BE2C (cell line): ENCODE measurements at regions not wholly inside any gene's neighbourhood (a gene's known extent, or its start where the extent isn't known, plus 50 kb on each side); places are given as distances from the start of the nearest gene placed in this dataset.

Experiments
- DNase-seq: peaks from one replicate; pipeline ENCODE4 v3.0.0-alpha.2; 2020
- H3K27me3 ChIP-seq: fragments of 250-450 bp; sonication (Bioruptor Pico); 2 replicates; pipeline ENCODE4 v1.5.1; 2020; ENCODE audit warnings: mild to moderate bottlenecking
- H3K36me3 ChIP-seq: fragments of 250-450 bp; sonication (Bioruptor Pico); 2 replicates; pipeline ENCODE4 v1.5.1; 2020; ENCODE audit warnings: mild to moderate bottlenecking
- H3K4me1 ChIP-seq: fragments of 250-450 bp; sonication (Bioruptor Pico); 2 replicates; pipeline ENCODE4 v1.5.1; 2020
- H3K4me3 ChIP-seq: 2 replicates; pipeline ENCODE4 v1.5.1; 2011; ENCODE audit warnings: low read depth, low read length
- H3K9me3 ChIP-seq: fragments of 250-450 bp; sonication (Bioruptor Pico); 2 replicates; pipeline ENCODE4 v1.5.1; 2020
- CTCF ChIP-seq: IDR thresholded peaks from 2 replicates; pipeline ENCODE4 v1.5.1; 2012; ENCODE audit warnings: mild to moderate bottlenecking, low read depth, low read length

GRCh38 chr2:67318993-67319481, 78.1 kb upstream of the ETAA1 start:
- H3K4me3 ChIP-seq = no peak overlapping the region
- H3K27me3 ChIP-seq = no peaks in the 10 kb centered on the region
- no peak for TF ChIP-seq CTCF
- no peaks in the 10 kb centered on the region for H3K36me3 ChIP-seq
- H3K9me3 ChIP-seq = no peaks in the 10 kb centered on the region
- no peak for DNase-seq
- peaks cover 10% of the 10 kb centered on the region for H3K4me1 ChIP-seq

- Histone ChIP-seq H3K4me3 (no peak overlapping the region), H3K4me1 (peaks cover 13% of the 10 kb centered on the region), H3K36me3 (no peaks in the 10 kb centered on the region), H3K9me3 (no peaks in the 10 kb centered on the region), H3K27me3 (no peaks in the 10 kb centered on the region)
- no peak for TF ChIP-seq CTCF
- DNase-seq = no peak
These were observed 76.1 kb upstream of the ETAA1 start for GRCh38 chr2:67320861-67321587.

GRCh38 chr2:67321588-67321903, 75.6 kb upstream of the ETAA1 start:
- Histone ChIP-seq H3K27me3 (no peaks in the 10 kb centered on the region), H3K36me3 (no peaks in the 10 kb centered on the region), H3K9me3 (no peaks in the 10 kb centered on the region), H3K4me1 (peaks cover 13% of the 10 kb centered on the region), H3K4me3 (no peak overlapping the region)
- no peak for TF ChIP-seq CTCF
- no peak for DNase-seq

GRCh38 chr2:67322353-67323001, 74.7 kb upstream of the ETAA1 start:
- H3K4me1 ChIP-seq = peaks cover 13% of the 10 kb centered on the region
- H3K4me3 ChIP-seq = no peak overlapping the region
- no peaks in the 10 kb centered on the region for H3K36me3 ChIP-seq
- DNase-seq = peak; percentile 71
- peak; percentile 69 for TF ChIP-seq CTCF
- H3K9me3 ChIP-seq = no peaks in the 10 kb centered on the region
- H3K27me3 ChIP-seq = no peaks in the 10 kb centered on the region

- H3K4me1 ChIP-seq = peaks cover 13% of the 10 kb centered on the region
- H3K9me3 ChIP-seq = no peaks in the 10 kb centered on the region
- H3K27me3 ChIP-seq = no peaks in the 10 kb centered on the region
- peak; percentile 13 for DNase-seq
- no peak for TF ChIP-seq CTCF
- no peaks in the 10 kb centered on the region for H3K36me3 ChIP-seq
- H3K4me3 ChIP-seq = no peak overlapping the region
These were observed 73.7 kb upstream of the ETAA1 start for GRCh38 chr2:67323209-67323991.
